EL (cell line): ENCODE measurements at regions not wholly inside any gene's neighbourhood (a gene's known extent, or its start where the extent isn't known, plus 50 kb on each side); places are given as distances from the start of the nearest gene placed in this dataset.
"Not testable (repeated sequence)": the region's sequence is repeated elsewhere in the genome, so short reads cannot be mapped to it uniquely, and the experiment has no call there.

Experiments
- DNase-seq: peaks from one replicate; pipeline ENCODE4 v3.0.0-alpha.2; 2016

GRCh38 chr7:87007038-87007437, 52.4 kb downstream of the ELAPOR2 start:
- no peak for DNase-seq

GRCh38 chr7:87004956-87005355, 54.5 kb downstream of the ELAPOR2 start:
- DNase-seq = no peak

GRCh38 chr7:87003872-87004798, 55.3 kb downstream of the ELAPOR2 start:
- no peak for DNase-seq

GRCh38 chr7:87001214-87001613, 58.2 kb downstream of the ELAPOR2 start:
- DNase-seq = no peak

GRCh38 chr7:87000344-87000743, 59.1 kb downstream of the ELAPOR2 start:
- DNase-seq = no peak

GRCh38 chr7:86999750-87000149, 59.7 kb downstream of the ELAPOR2 start:
- no peak for DNase-seq

GRCh38 chr7:86995814-86996213, 63.6 kb downstream of the ELAPOR2 start:
- DNase-seq = no peak

- no peak for DNase-seq
These were observed 64.3 kb downstream of the ELAPOR2 start for GRCh38 chr7:86995052-86995725.

- DNase-seq = no peak
These were observed 67.7 kb downstream of the ELAPOR2 start for GRCh38 chr7:86991771-86992191.

GRCh38 chr7:86991093-86991769, 68.2 kb downstream of the ELAPOR2 start:
- DNase-seq = no peak

- no peak for DNase-seq
These were observed 70.0 kb downstream of the ELAPOR2 start for GRCh38 chr7:86989407-86989806.

- DNase-seq = not testable (repeated sequence)
These were observed 71.6 kb downstream of the ELAPOR2 start for GRCh38 chr7:86987834-86988233.

GRCh38 chr7:86987358-86987757, 72.1 kb downstream of the ELAPOR2 start:
- not testable (repeated sequence) for DNase-seq

- not testable (repeated sequence) for DNase-seq
These were observed 74.1 kb downstream of the ELAPOR2 start for GRCh38 chr7:86985342-86985741.

GRCh38 chr7:86983654-86984053, 75.8 kb downstream of the ELAPOR2 start:
- DNase-seq = not testable (repeated sequence)

- DNase-seq = not testable (repeated sequence)
These were observed 77.5 kb downstream of the ELAPOR2 start for GRCh38 chr7:86981937-86982336.

GRCh38 chr7:86981127-86981526, 78.3 kb downstream of the ELAPOR2 start:
- DNase-seq = no peak

- DNase-seq = no peak
These were observed 79.2 kb downstream of the ELAPOR2 start for GRCh38 chr7:86980223-86980622.

- DNase-seq = no peak
These were observed 80.5 kb downstream of the ELAPOR2 start for GRCh38 chr7:86978808-86979506.

- no peak for DNase-seq
These were observed 82.5 kb downstream of the ELAPOR2 start for GRCh38 chr7:86976958-86977357.

- no peak for DNase-seq
These were observed 83.5 kb downstream of the ELAPOR2 start for GRCh38 chr7:86975914-86976313.

- DNase-seq = no peak
These were observed 84.0 kb downstream of the ELAPOR2 start for GRCh38 chr7:86975449-86975848.

GRCh38 chr7:86972072-86972471, 87.4 kb downstream of the ELAPOR2 start:
- no peak for DNase-seq
